ENCODE measurements at regions not wholly inside any gene's neighbourhood (a gene's known extent, or its start where the extent isn't known, plus 50 kb on each side); places are given as distances from the start of the nearest gene placed in this dataset.

- intact Hi-C loops (cut with DNase I; ENCODE audit: low total_unique reads): no loop called here
- TF ChIP-seq POLR2AphosphoS5 (IDR thresholded peaks at IDR 0.05): no peak
- TF ChIP-seq CTCF (IDR thresholded peaks at IDR 0.05 in 8 of 11, conservative IDR thresholded peaks at IDR 0.05 in 3 of 11): no peak
- no peak for TF ChIP-seq POLR2A (IDR thresholded peaks at IDR 0.05)
- Histone ChIP-seq H3K4me3 (no peak overlapping the region), H3K36me3 (no peaks in the 10 kb centered on the region), H3K9me3 (no peaks in the 10 kb centered on the region), H3K4me1 (no peaks in the 10 kb centered on the region), H3K27me3 (replicated peaks in 1 of 7) (peaks cover 0 to 76% (median 0%) of the 10 kb centered on the region in 7 donors), H3K27ac (no peak overlapping the region)
- no peak for DNase-seq
- WGBS, 5 donors: 43 to 62% (median 58%) methylated on average over 4 to 5 of the region's 5 CpGs
Measured at GRCh38 chr1:29391362-29391880, 155.1 kb downstream of the PTPRU start.

GRCh38 chr1:29390491-29391361, 154.4 kb downstream of the PTPRU start:
- no peak for DNase-seq
- H3K36me3 ChIP-seq: no peaks in the 10 kb centered on the region
- intact Hi-C loops (cut with DNase I; ENCODE audit: low total_unique reads): no loop called here

GRCh38 chr1:29390075-29390474, 153.8 kb downstream of the PTPRU start:
- no peak for DNase-seq
- Histone ChIP-seq H3K36me3 (no peaks in the 10 kb centered on the region), H3K27me3 (replicated peaks in 1 of 7) (peaks cover 0 to 80% (median 0%) of the 10 kb centered on the region in 7 donors), H3K4me3 (no peak overlapping the region), H3K27ac (no peak overlapping the region), H3K4me1 (no peaks in the 10 kb centered on the region), H3K9me3 (no peaks in the 10 kb centered on the region)
- intact Hi-C loops (cut with DNase I; ENCODE audit: low total_unique reads): no loop called here
- no peak for TF ChIP-seq POLR2A (IDR thresholded peaks at IDR 0.05)
- no peak for TF ChIP-seq POLR2AphosphoS5 (IDR thresholded peaks at IDR 0.05)
- no peak for TF ChIP-seq CTCF (IDR thresholded peaks at IDR 0.05 in 8 of 11, conservative IDR thresholded peaks at IDR 0.05 in 3 of 11)
- WGBS, 5 donors: 43 to 81% (median 61%) methylated on average over 3 of the region's 3 CpGs

More at GRCh38 chr1:29390491-29391361, 154.4 kb downstream of the PTPRU start:
- TF ChIP-seq CTCF (IDR thresholded peaks at IDR 0.05 in 8 of 11, conservative IDR thresholded peaks at IDR 0.05 in 3 of 11) (no peak), POLR2A (IDR thresholded peaks at IDR 0.05) (no peak), POLR2AphosphoS5 (IDR thresholded peaks at IDR 0.05) (no peak)
- Histone ChIP-seq H3K27ac (no peak overlapping the region), H3K4me1 (no peaks in the 10 kb centered on the region), H3K4me3 (no peak overlapping the region), H3K27me3 (replicated peaks in 1 of 7) (peaks cover 0 to 76% (median 0%) of the 10 kb centered on the region in 7 donors), H3K9me3 (no peaks in the 10 kb centered on the region)
- 35 to 53% (median 45%) methylated on average over 15 to 16 of the region's 16 CpGs for WGBS, 5 donors

GRCh38 chr1:29389533-29390041, 153.3 kb downstream of the PTPRU start:
- 36 to 80% (median 46%) methylated on average over 1 to 2 of the region's 2 CpGs for WGBS, 5 donors
- DNase-seq: no peak
- intact Hi-C loops (cut with DNase I; ENCODE audit: low total_unique reads): no loop called here

More at GRCh38 chr1:29389533-29390041, 153.3 kb downstream of the PTPRU start:
- Histone ChIP-seq H3K36me3 (no peaks in the 10 kb centered on the region), H3K27me3 (replicated peaks in 1 of 7) (peaks cover 0 to 85% (median 0%) of the 10 kb centered on the region in 7 donors), H3K27ac (no peak overlapping the region), H3K4me3 (no peak overlapping the region), H3K9me3 (no peaks in the 10 kb centered on the region), H3K4me1 (no peaks in the 10 kb centered on the region)
- TF ChIP-seq CTCF (IDR thresholded peaks at IDR 0.05 in 8 of 11, conservative IDR thresholded peaks at IDR 0.05 in 3 of 11) (no peak), POLR2AphosphoS5 (IDR thresholded peaks at IDR 0.05) (no peak), POLR2A (IDR thresholded peaks at IDR 0.05) (no peak)

Data from spleen (tissue), 11 donors.